ENCODE measurements at regions not wholly inside any gene's neighbourhood (a gene's known extent, or its start where the extent isn't known, plus 50 kb on each side); places are given as distances from the start of the nearest gene placed in this dataset.

DNA sequence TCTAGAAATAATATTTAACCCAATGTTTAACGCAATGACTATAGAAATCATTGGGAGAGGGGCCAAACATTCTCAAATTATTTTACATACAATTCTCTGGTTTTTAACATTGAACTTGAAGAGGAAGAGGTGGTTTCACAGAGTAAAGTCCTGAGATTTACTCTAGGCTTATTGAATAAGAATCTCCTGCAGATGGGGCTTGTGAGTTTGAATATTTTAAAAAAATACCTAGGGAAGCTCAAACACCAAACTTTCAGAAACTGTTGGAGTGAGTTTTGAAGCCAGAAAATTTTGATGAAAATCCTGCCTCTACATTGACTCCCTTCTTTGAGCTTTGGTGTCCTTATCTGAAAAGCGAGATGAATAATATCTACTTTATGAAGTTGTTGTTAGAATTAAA, 906.6 kb downstream of the TUSC7 start:
- no peaks in the 10 kb centered on the region for H3F3A ChIP-seq (ENCODE audit: insufficient read depth, low read depth)
- H3K79me2 ChIP-seq (ENCODE audit: low read depth): no peaks in the 10 kb centered on the region
- no peak overlapping the region for H3K4me2 ChIP-seq
- H3K36me3 ChIP-seq (ENCODE audit: low read depth): no peaks in the 10 kb centered on the region
- no peaks in the 10 kb centered on the region for H3K9me3 ChIP-seq (ENCODE audit: insufficient read depth, low read depth)
- no TSS peak for BruUV-seq (replicated peaks)
- no peaks in the 10 kb centered on the region for H4K20me1 ChIP-seq (ENCODE audit: insufficient read depth)
- no peak overlapping the region for H2AFZ ChIP-seq
- no peak overlapping the region for H3K4me3 ChIP-seq
- no peak overlapping the region for H3K27ac ChIP-seq
- TF ChIP-seq CTCF (conservative IDR thresholded peaks at IDR 0.05) (no peak), EZH2 (IDR thresholded peaks at IDR 0.05; ENCODE audit: low read depth) (no peak)
- no peaks in the 10 kb centered on the region for H3K4me1 ChIP-seq (replicated peaks; ENCODE audit: insufficient read depth)
- H3K9me2 ChIP-seq (ENCODE audit: insufficient read depth): no peaks in the 10 kb centered on the region
- no peak for DNase-seq
- ChIA-PET CTCF (no interaction called here), POLR2A (ENCODE audit: unreplicated experiment) (no interaction called here)
- H3K27me3 ChIP-seq (ENCODE audit: insufficient read depth, low read depth): no peaks in the 10 kb centered on the region
- intact Hi-C loops (cut with micrococcal nuclease; ENCODE audit: unreplicated experiment): no loop called here

- H2AFZ ChIP-seq: no peak overlapping the region
- H3K4me1 ChIP-seq (replicated peaks; ENCODE audit: insufficient read depth): no peaks in the 10 kb centered on the region
- H3K27ac ChIP-seq: no peak overlapping the region
- H3K27me3 ChIP-seq (ENCODE audit: insufficient read depth, low read depth): no peaks in the 10 kb centered on the region
- H3K36me3 ChIP-seq (ENCODE audit: low read depth): no peaks in the 10 kb centered on the region
- BruUV-seq (replicated peaks): no TSS peak
- ChIA-PET POLR2A (ENCODE audit: unreplicated experiment) (no interaction called here), CTCF (no interaction called here)
- intact Hi-C loops (cut with micrococcal nuclease; ENCODE audit: unreplicated experiment): no loop called here
- no peaks in the 10 kb centered on the region for H3K9me3 ChIP-seq (ENCODE audit: insufficient read depth, low read depth)
- no peaks in the 10 kb centered on the region for H4K20me1 ChIP-seq (ENCODE audit: insufficient read depth)
- DNase-seq: no peak
- H3K4me2 ChIP-seq: no peak overlapping the region
- H3F3A ChIP-seq (ENCODE audit: insufficient read depth, low read depth): no peaks in the 10 kb centered on the region
- no peak for TF ChIP-seq CTCF (conservative IDR thresholded peaks at IDR 0.05)
- H3K79me2 ChIP-seq (ENCODE audit: low read depth): no peaks in the 10 kb centered on the region
- no peaks in the 10 kb centered on the region for H3K9me2 ChIP-seq (ENCODE audit: insufficient read depth)
- no peak overlapping the region for H3K4me3 ChIP-seq
These were observed 908.3 kb downstream of the TUSC7 start for GRCh38 chr3:117617906-117618305.

DNA sequence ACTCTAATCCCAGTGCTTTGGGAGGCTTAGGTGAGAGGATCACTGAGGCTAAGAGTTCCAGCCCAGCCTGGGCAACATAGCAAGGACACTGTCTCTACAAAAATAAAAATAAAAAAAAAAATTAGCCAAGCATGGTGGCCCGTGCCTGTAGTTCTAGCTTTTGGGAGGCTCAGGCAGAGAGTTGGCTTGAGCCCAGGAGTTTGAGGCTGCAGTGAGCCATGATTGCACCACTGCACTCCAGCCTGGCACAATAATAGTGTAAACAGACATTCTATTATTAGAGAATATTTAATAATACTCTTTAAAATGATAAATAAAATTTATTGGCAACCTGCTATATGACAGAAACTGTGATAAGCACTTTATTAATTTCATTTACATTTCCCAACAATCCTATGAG, 908.9 kb downstream of the TUSC7 start:
- no peak overlapping the region for H3K4me2 ChIP-seq
- no TSS peak for BruUV-seq (replicated peaks)
- H2AFZ ChIP-seq: no peak overlapping the region
- intact Hi-C loops (cut with micrococcal nuclease; ENCODE audit: unreplicated experiment): no loop called here
- ChIA-PET CTCF (no interaction called here), POLR2A (ENCODE audit: unreplicated experiment) (no interaction called here)
- H3K9me3 ChIP-seq (ENCODE audit: insufficient read depth, low read depth): no peaks in the 10 kb centered on the region
- no peaks in the 10 kb centered on the region for H3K36me3 ChIP-seq (ENCODE audit: low read depth)
- TF ChIP-seq EZH2 (IDR thresholded peaks at IDR 0.05; ENCODE audit: low read depth): no peak
- TF ChIP-seq CTCF (conservative IDR thresholded peaks at IDR 0.05): no peak
- H3K79me2 ChIP-seq (ENCODE audit: low read depth): no peaks in the 10 kb centered on the region
- H3F3A ChIP-seq (ENCODE audit: insufficient read depth, low read depth): no peaks in the 10 kb centered on the region
- H3K4me3 ChIP-seq: no peak overlapping the region
- H3K27me3 ChIP-seq (ENCODE audit: insufficient read depth, low read depth): no peaks in the 10 kb centered on the region
- H3K9me2 ChIP-seq (ENCODE audit: insufficient read depth): no peaks in the 10 kb centered on the region
- H3K4me1 ChIP-seq (replicated peaks; ENCODE audit: insufficient read depth): no peaks in the 10 kb centered on the region
- no peaks in the 10 kb centered on the region for H4K20me1 ChIP-seq (ENCODE audit: insufficient read depth)
- no peak overlapping the region for H3K27ac ChIP-seq
- DNase-seq: no peak

Data from PC-9 (cell line).